ENCODE measurements at regions not wholly inside any gene's neighbourhood (a gene's known extent, or its start where the extent isn't known, plus 50 kb on each side); places are given as distances from the start of the nearest gene placed in this dataset.
"Not testable (repeated sequence)": the region's sequence is repeated elsewhere in the genome, so short reads cannot be mapped to it uniquely, and the experiment has no call there.

- Mint-ChIP-seq H3K4me3 (no peak overlapping the region), H3K9me3 (no peaks in the 10 kb centered on the region), H3K27me3 (no peaks in the 10 kb centered on the region), H3K36me3 (ENCODE audit: low read depth) (no peaks in the 10 kb centered on the region), H3K27ac (no peak overlapping the region), H3K4me1 (ENCODE audit: low read depth) (no peaks in the 10 kb centered on the region)
Measured at GRCh38 chr9:102435427-102435826, 559.7 kb upstream of the CYLC2 start.

- Mint-ChIP-seq H3K4me1 (ENCODE audit: low read depth) (no peaks in the 10 kb centered on the region), H3K27ac (no peak overlapping the region), H3K27me3 (no peaks in the 10 kb centered on the region), H3K4me3 (no peak overlapping the region), H3K36me3 (ENCODE audit: low read depth) (no peaks in the 10 kb centered on the region), H3K9me3 (no peaks in the 10 kb centered on the region)
Measured at GRCh38 chr9:102434545-102434944, 560.6 kb upstream of the CYLC2 start.

DNA sequence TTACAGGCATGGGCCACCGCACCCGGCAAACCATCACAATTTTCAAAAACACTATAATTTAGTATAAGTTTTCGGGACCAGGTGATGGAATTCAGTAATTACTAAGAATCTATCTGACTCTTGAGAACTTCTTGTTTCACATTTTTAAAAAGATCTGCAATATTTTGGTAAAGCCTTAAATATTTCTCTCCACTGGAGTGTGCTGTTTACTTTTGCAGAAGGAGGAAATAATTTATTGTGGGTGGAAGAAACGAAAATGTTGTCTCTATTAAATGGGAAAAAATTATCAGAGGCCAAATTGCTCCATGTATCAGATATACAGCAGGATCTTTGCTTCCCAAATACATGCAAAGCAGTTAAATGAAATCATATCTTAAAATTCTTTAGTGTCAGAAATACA, 566.8 kb upstream of the CYLC2 start:
- Mint-ChIP-seq H3K4me3 (no peak overlapping the region), H3K4me1 (ENCODE audit: low read depth) (no peaks in the 10 kb centered on the region), H3K27ac (no peak overlapping the region), H3K36me3 (ENCODE audit: low read depth) (no peaks in the 10 kb centered on the region), H3K27me3 (no peaks in the 10 kb centered on the region), H3K9me3 (no peaks in the 10 kb centered on the region)

DNA sequence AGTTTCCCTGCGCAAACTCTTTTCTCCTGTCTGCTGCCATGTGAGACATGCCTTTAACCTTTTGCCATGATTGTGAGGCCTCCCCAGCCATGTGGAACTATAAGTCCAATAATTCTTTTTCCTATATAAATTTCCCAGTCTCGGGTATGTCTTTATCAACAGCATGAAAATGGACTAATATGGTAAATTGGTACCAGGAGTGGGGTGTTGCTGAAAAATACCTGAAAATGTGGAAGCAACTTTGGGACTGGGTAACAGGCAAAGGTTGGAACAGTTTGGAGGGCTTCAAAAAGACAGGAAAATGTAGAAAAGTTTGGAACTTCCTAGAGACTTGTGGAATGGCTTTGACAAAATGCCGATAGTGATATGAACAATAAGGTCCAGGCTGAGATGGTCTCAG, 578.9 kb upstream of the CYLC2 start:
- not testable (repeated sequence) for H3K4me1 Mint-ChIP-seq (ENCODE audit: low read depth); H3K27ac Mint-ChIP-seq; H3K36me3 Mint-ChIP-seq (ENCODE audit: low read depth); H3K27me3 Mint-ChIP-seq; H3K4me3 Mint-ChIP-seq
- peaks cover 11% of the 10 kb centered on the region for H3K9me3 Mint-ChIP-seq

GRCh38 chr9:102405218-102405867, 589.8 kb upstream of the CYLC2 start:
- H3K27me3 Mint-ChIP-seq: no peaks in the 10 kb centered on the region
- H3K27ac Mint-ChIP-seq: no peak overlapping the region
- H3K4me3 Mint-ChIP-seq: no peak overlapping the region
- no peaks in the 10 kb centered on the region for H3K36me3 Mint-ChIP-seq (ENCODE audit: low read depth)
- peaks cover 4% of the 10 kb centered on the region for H3K9me3 Mint-ChIP-seq
- no peaks in the 10 kb centered on the region for H3K4me1 Mint-ChIP-seq (ENCODE audit: low read depth)

- H3K4me1 Mint-ChIP-seq (ENCODE audit: low read depth): no peaks in the 10 kb centered on the region
Measured at GRCh38 chr9:102403514-102403913, 591.6 kb upstream of the CYLC2 start.

DNA sequence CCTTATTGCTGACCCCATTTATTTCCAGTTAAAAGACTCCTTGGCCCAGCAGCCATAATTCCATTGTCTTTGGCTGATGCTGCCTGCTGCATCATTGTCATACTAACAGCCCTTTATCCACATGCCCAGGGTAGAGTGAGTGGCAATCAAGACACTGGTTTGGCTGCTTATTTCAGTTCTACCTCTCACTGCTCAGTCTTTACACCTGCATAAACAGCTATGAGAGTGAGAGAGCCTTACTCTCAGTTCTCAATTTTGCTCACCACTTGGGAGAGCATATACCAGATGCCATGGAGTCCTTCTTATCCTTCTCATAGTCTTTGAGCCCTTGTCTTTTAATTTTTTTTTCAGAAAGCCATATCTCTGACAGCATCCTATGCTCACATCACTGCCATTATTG, 596.9 kb upstream of the CYLC2 start:
- Mint-ChIP-seq H3K9me3 (peaks cover 4% of the 10 kb centered on the region), H3K27ac (no peak overlapping the region), H3K36me3 (ENCODE audit: low read depth) (no peaks in the 10 kb centered on the region), H3K4me1 (ENCODE audit: low read depth) (no peaks in the 10 kb centered on the region), H3K27me3 (no peaks in the 10 kb centered on the region), H3K4me3 (no peak overlapping the region)

More at GRCh38 chr9:102403514-102403913, 591.6 kb upstream of the CYLC2 start:
- peaks cover 4% of the 10 kb centered on the region for H3K9me3 Mint-ChIP-seq
- no peak overlapping the region for H3K27ac Mint-ChIP-seq
- H3K36me3 Mint-ChIP-seq (ENCODE audit: low read depth): no peaks in the 10 kb centered on the region
- no peaks in the 10 kb centered on the region for H3K27me3 Mint-ChIP-seq
- no peak overlapping the region for H3K4me3 Mint-ChIP-seq

GRCh38 chr9:102385620-102386019, 609.5 kb upstream of the CYLC2 start:
- not testable (repeated sequence) for H3K9me3 Mint-ChIP-seq, H3K27me3 Mint-ChIP-seq

DNA sequence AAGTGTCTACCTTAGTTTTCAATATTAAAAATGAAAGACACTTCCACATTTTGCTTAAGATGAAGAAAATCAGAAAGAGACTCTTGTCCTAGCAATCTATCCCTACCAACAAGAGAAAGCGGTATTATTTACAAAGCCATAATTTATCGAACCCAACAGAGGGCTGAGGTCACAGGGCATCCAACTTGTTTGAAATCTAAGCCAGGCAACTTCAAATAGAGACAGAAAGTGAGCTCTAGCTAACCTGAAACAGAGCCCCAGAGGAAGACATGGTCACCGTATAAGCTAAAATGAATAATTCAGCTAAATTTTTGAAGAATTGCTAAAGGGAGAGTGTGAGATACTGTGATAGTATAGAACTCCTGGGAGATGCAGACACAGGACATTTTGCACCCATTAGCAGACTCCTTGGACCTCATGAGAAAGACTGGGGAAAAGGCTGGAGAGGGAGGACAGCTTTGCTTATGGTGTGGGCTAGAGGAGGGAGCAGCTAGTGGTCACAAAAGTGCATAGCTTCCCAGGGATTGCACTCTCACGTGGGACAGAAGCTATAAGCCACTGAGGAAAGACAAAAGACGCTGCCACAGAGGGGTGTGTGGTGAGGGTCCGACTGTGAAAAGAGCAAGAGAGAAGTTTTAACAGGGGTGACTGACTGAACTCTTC, 624.2 kb upstream of the GRIN3A start:
- Mint-ChIP-seq H3K27me3 (no peaks in the 10 kb centered on the region), H3K9me3 (peaks cover 5% of the 10 kb centered on the region), H3K36me3 (ENCODE audit: low read depth) (no peaks in the 10 kb centered on the region), H3K4me1 (ENCODE audit: low read depth) (no peaks in the 10 kb centered on the region), H3K4me3 (no peak overlapping the region), H3K27ac (no peak overlapping the region)

More at GRCh38 chr9:102385620-102386019, 609.5 kb upstream of the CYLC2 start:
- H3K4me1 Mint-ChIP-seq (ENCODE audit: low read depth); H3K27ac Mint-ChIP-seq; H3K4me3 Mint-ChIP-seq; H3K36me3 Mint-ChIP-seq (ENCODE audit: low read depth): not testable (repeated sequence)

DNA sequence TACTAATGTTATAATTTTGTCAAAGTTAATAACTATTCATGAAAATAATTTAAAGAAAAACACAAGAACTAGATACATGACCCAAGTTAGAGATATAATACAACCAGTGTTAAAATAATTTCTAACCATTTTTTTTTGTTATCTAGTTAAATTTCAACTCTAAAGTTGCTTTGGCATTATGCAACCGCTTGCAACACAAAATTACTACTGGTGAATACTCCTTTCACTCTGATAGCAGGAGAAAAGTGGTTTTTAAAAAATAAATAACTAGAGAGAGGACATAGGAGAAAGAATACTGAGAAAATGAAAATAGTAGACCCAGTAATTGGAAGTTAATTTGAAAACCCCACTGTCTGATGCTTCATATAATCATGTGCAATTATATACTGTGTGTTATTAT, 622.4 kb upstream of the GRIN3A start:
- Mint-ChIP-seq H3K36me3 (ENCODE audit: low read depth) (no peaks in the 10 kb centered on the region), H3K27me3 (no peaks in the 10 kb centered on the region), H3K4me3 (no peak overlapping the region), H3K9me3 (peaks cover 12% of the 10 kb centered on the region), H3K4me1 (ENCODE audit: low read depth) (no peaks in the 10 kb centered on the region), H3K27ac (no peak overlapping the region)

GRCh38 chr9:102355982-102356381, 617.5 kb upstream of the GRIN3A start:
- Mint-ChIP-seq H3K4me3 (no peak overlapping the region), H3K36me3 (ENCODE audit: low read depth) (no peaks in the 10 kb centered on the region), H3K27me3 (no peaks in the 10 kb centered on the region), H3K4me1 (ENCODE audit: low read depth) (no peaks in the 10 kb centered on the region), H3K9me3 (peaks cover 14% of the 10 kb centered on the region), H3K27ac (no peak overlapping the region)

GRCh38 chr9:102354041-102354440, 615.6 kb upstream of the GRIN3A start:
- H3K36me3 Mint-ChIP-seq (ENCODE audit: low read depth): no peaks in the 10 kb centered on the region
- peaks cover 14% of the 10 kb centered on the region for H3K9me3 Mint-ChIP-seq
- no peaks in the 10 kb centered on the region for H3K27me3 Mint-ChIP-seq
- H3K4me3 Mint-ChIP-seq: no peak overlapping the region
- no peak overlapping the region for H3K27ac Mint-ChIP-seq
- no peaks in the 10 kb centered on the region for H3K4me1 Mint-ChIP-seq (ENCODE audit: low read depth)

DNA sequence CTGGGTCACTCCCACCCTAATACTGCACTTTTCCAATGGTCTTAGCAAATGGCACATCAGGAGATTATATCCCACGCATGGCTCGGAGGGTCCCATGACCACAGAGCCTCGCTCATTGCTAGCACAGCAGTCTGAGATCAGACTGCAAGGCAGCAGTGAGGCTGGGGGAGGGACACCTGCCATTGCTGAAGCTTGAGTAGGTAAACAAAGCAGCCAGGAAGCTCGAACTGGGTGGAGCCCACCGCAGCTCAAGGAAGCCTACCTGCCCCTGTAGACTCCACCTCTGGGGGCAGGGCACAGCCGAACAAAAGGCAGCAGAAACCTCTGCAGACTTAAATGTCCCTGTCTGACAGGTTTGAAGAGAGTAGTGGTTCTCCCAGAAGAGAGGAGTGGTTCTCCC, 599.0 kb upstream of the GRIN3A start:
- not testable (repeated sequence) for H3K4me3 Mint-ChIP-seq; H3K27me3 Mint-ChIP-seq; H3K36me3 Mint-ChIP-seq (ENCODE audit: low read depth); H3K9me3 Mint-ChIP-seq; H3K27ac Mint-ChIP-seq; H3K4me1 Mint-ChIP-seq (ENCODE audit: low read depth)

DNA sequence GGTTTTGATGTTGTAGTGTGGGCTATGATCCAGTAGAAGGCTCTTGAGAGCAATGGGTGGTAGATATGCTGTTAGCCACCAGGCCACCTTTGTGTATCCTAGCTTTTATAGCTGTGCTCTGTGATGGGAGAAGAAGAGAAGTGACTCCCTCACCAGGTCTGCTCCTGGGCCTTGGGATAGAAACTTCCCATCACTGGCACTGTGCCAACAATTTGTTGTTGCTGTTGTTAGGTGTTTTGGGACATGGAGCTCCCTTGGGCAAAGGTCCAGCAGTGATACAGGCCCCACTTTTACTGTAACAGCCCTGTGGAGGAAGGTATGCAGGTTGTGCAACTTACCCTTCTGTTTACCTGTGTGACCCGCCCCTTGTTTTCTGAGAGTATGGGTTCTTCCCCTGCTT, 570.9 kb upstream of the GRIN3A start:
- no peaks in the 10 kb centered on the region for H3K27me3 Mint-ChIP-seq
- no peak overlapping the region for H3K4me3 Mint-ChIP-seq
- H3K4me1 Mint-ChIP-seq (ENCODE audit: low read depth): no peaks in the 10 kb centered on the region
- no peak overlapping the region for H3K27ac Mint-ChIP-seq
- H3K36me3 Mint-ChIP-seq (ENCODE audit: low read depth): no peaks in the 10 kb centered on the region
- H3K9me3 Mint-ChIP-seq: peaks cover 12% of the 10 kb centered on the region

GRCh38 chr9:102295188-102295587, 556.7 kb upstream of the GRIN3A start:
- H3K27me3 Mint-ChIP-seq: no peaks in the 10 kb centered on the region
- no peaks in the 10 kb centered on the region for H3K4me1 Mint-ChIP-seq (ENCODE audit: low read depth)
- no peak overlapping the region for H3K4me3 Mint-ChIP-seq
- H3K36me3 Mint-ChIP-seq (ENCODE audit: low read depth): no peaks in the 10 kb centered on the region
- H3K27ac Mint-ChIP-seq: no peak overlapping the region
- no peaks in the 10 kb centered on the region for H3K9me3 Mint-ChIP-seq

- Mint-ChIP-seq H3K27me3 (no peaks in the 10 kb centered on the region), H3K9me3 (peaks cover 11% of the 10 kb centered on the region), H3K4me3 (no peak overlapping the region), H3K4me1 (ENCODE audit: low read depth) (no peaks in the 10 kb centered on the region), H3K36me3 (ENCODE audit: low read depth) (no peaks in the 10 kb centered on the region), H3K27ac (no peak overlapping the region)
Measured at GRCh38 chr9:102273952-102274351, 535.5 kb upstream of the GRIN3A start.

Data from stimulated activated naive CD8-positive, alpha-beta T cell treated with anti-CD3 and anti-CD28 coated beads, Interleukin-15, Interleukin-2, amounts not matched to agents 100 ng/mL and 50 ng/mL, for 24 hours (primary cell).